WERI-Rb-1 (cell line): ENCODE measurements at regions not wholly inside any gene's neighbourhood (a gene's known extent, or its start where the extent isn't known, plus 50 kb on each side); places are given as distances from the start of the nearest gene placed in this dataset.

Source experiments
- DNase-seq: peaks from one replicate; pipeline ENCODE4 v3.0.0-alpha.2; 2020
- H3K27ac ChIP-seq: fragments of 250-450 bp; sonication (Bioruptor Pico); 2 replicates; pipeline ENCODE4 v1.5.1; 2020; ENCODE audit warnings: mild to moderate bottlenecking, moderate library complexity
- H3K27me3 ChIP-seq: fragments of 250-450 bp; sonication (Bioruptor Pico); 2 replicates; pipeline ENCODE4 v1.5.1; 2021; ENCODE audit warnings: mild to moderate bottlenecking, low read depth, moderate library complexity; ENCODE audit not compliant: insufficient read depth, severe bottlenecking
- H3K36me3 ChIP-seq: fragments of 250-450 bp; sonication (Bioruptor Pico); 2 replicates; pipeline ENCODE4 v1.5.1; 2020; ENCODE audit warnings: mild to moderate bottlenecking, moderate library complexity
- H3K4me3 ChIP-seq: 2 replicates; pipeline ENCODE4 v1.5.1; 2011; ENCODE audit warnings: low read depth, mild to moderate bottlenecking, control low read depth, low read length
- H3K9me3 ChIP-seq: fragments of 250-450 bp; sonication (Bioruptor Pico); 2 replicates; pipeline ENCODE4 v1.5.1; 2021; ENCODE audit warnings: mild to moderate bottlenecking, moderate library complexity; ENCODE audit not compliant: severe bottlenecking
- CTCF ChIP-seq: IDR thresholded peaks from 2 replicates; pipeline ENCODE4 v1.5.1; 2011; ENCODE audit warnings: low read depth, mild to moderate bottlenecking, control low read depth, inconsistent platforms, low read length

- H3K27ac ChIP-seq, result no peak overlapping the region
Observed at GRCh38 chr4:152109531-152110509, 349.0 kb upstream of the GATB start.

GRCh38 chr4:152107736-152108500 lies 347.1 kb upstream of the GATB start:
- Histone ChIP-seq H3K27ac (no peak overlapping the region), H3K9me3 (no peaks in the 10 kb centered on the region), H3K36me3 (no peaks in the 10 kb centered on the region), H3K4me3 (no peak overlapping the region), H3K27me3 (peaks cover 86% of the 10 kb centered on the region)
- DNase-seq, result no peak
- TF ChIP-seq CTCF, result no peak

More at GRCh38 chr4:152109531-152110509, 349.0 kb upstream of the GATB start:
- no peak for DNase-seq
- H3K36me3 ChIP-seq, result no peaks in the 10 kb centered on the region
- peaks cover 85% of the 10 kb centered on the region for H3K27me3 ChIP-seq
- no peak overlapping the region for H3K4me3 ChIP-seq
- no peaks in the 10 kb centered on the region for H3K9me3 ChIP-seq
- TF ChIP-seq CTCF, result no peak

- DNase-seq, result no peak
- no peak overlapping the region for H3K27ac ChIP-seq
- TF ChIP-seq CTCF, result no peak
Observed at GRCh38 chr4:152106781-152107321, 346.0 kb upstream of the GATB start.

GRCh38 chr4:152106113-152106763 lies 345.4 kb upstream of the GATB start:
- DNase-seq, result no peak
- peaks cover 88% of the 10 kb centered on the region for H3K27me3 ChIP-seq
- no peaks in the 10 kb centered on the region for H3K9me3 ChIP-seq
- no peak overlapping the region for H3K4me3 ChIP-seq
- H3K36me3 ChIP-seq, result no peaks in the 10 kb centered on the region
- TF ChIP-seq CTCF, result no peak
- no peak overlapping the region for H3K27ac ChIP-seq

More at GRCh38 chr4:152106781-152107321, 346.0 kb upstream of the GATB start:
- Histone ChIP-seq H3K4me3 (no peak overlapping the region), H3K9me3 (no peaks in the 10 kb centered on the region), H3K36me3 (no peaks in the 10 kb centered on the region), H3K27me3 (peaks cover 86% of the 10 kb centered on the region)

- Histone ChIP-seq H3K27ac (no peak overlapping the region), H3K4me3 (no peak overlapping the region), H3K36me3 (no peaks in the 10 kb centered on the region), H3K9me3 (no peaks in the 10 kb centered on the region), H3K27me3 (peaks cover 87% of the 10 kb centered on the region)
- no peak for DNase-seq
- no peak for TF ChIP-seq CTCF
Observed at GRCh38 chr4:152104901-152105357, 344.1 kb upstream of the GATB start.
